Activated B cell treated with CpG ODN at 0.5 μM for 24 hours (primary cell): ENCODE measurements at regions not wholly inside any gene's neighbourhood (a gene's known extent, or its start where the extent isn't known, plus 50 kb on each side); places are given as distances from the start of the nearest gene placed in this dataset.

ENCODE experiments used
- ATAC-seq: fragments of 200-7000 bp; cut with Tn5 transposase; one replicate; pipeline ENCODE4 v1.10.0; 2021; ENCODE audit warnings: low read depth, mild to moderate bottlenecking, moderate library complexity
- CTCF ChIA-PET: fragments of 350-600 bp; sonication (Branson Sonifier 250); formaldehyde crosslinking; loops from one replicate; lab custom pipeline; 2021; ENCODE audit warnings: antibody characterized with exemption; lab: Charles Lee
- POLR2A ChIA-PET: fragments of 350-600 bp; sonication (Branson Sonifier 250); formaldehyde crosslinking; loops from one replicate; lab custom pipeline; 2021; ENCODE audit warnings: antibody characterized with exemption; lab: Charles Lee
- DNase-seq: peaks from one replicate; pipeline ENCODE4 v3.0.0; 2022
- H3K27ac Mint-ChIP-seq: one replicate; pipeline ENCODE4 v1.8.0; 2020; ENCODE audit warnings: mixed read lengths
- H3K27me3 Mint-ChIP-seq: one replicate; pipeline ENCODE4 v1.8.0; 2021; ENCODE audit warnings: mixed read lengths
- H3K36me3 Mint-ChIP-seq: one replicate; pipeline ENCODE4 v1.8.0; 2021; ENCODE audit warnings: low read depth, mixed read lengths
- H3K4me1 Mint-ChIP-seq: one replicate; pipeline ENCODE4 v1.8.0; 2021; ENCODE audit warnings: mixed read lengths
- H3K4me3 Mint-ChIP-seq: one replicate; pipeline ENCODE4 v1.8.0; 2020; ENCODE audit warnings: mild to moderate bottlenecking, mixed read lengths
- H3K9me3 Mint-ChIP-seq: one replicate; pipeline ENCODE4 v1.8.0; 2020; ENCODE audit warnings: mixed read lengths
- CTCF ChIP-seq: fragments of 200-600 bp; IDR thresholded peaks from one replicate; pipeline ENCODE4 v1.8.0; 2022; ENCODE audit warnings: antibody characterized with exemption, mild to moderate bottlenecking
- intact Hi-C: fragments of 100-400 bp; cut with micrococcal nuclease; formaldehyde crosslinking; loops from one replicate; pipeline ENCODE4 v1.15.1; 2024

DNA sequence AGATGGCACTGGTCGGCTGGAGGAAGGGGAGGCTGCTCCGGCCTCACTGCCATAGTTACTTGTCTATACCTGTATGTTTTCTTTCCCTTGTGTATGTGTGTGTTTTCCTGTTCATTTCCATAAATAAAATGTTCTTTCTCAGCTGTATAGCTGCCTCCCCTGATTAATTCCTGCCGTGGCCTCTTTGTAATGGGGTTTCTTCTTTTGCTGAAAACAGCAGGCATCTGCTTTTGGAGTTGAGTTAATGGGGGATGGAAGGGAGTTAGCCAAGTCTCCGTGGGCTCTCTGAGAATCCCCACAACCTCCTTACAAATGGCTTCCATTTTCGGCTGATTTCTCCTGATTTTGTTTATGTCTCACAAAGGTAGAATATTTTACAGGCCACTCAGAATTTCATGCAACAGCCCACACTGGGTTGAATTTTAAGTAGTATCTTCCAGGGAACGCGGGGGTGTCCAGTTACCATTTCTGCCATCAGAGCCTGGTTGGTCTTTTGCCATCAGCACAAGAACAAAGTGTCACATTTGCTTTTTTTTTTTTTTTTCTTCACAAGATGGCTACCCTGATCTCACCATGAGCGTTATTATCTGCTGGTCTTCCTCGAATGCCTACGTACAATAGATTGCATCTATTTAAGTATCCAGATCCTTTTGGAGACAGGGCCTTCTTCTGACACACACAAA, 88.1 kb upstream of the NRP1 start:
- Mint-ChIP-seq H3K27ac (no peak overlapping the region), H3K27me3 (no peaks in the 10 kb centered on the region), H3K4me3 (no peak overlapping the region), H3K4me1 (no peaks in the 10 kb centered on the region), H3K36me3 (no peaks in the 10 kb centered on the region), H3K9me3 (no peaks in the 10 kb centered on the region)
- ATAC-seq (no peak), DNase-seq (no peak)
- no peak for TF ChIP-seq CTCF
- ChIA-PET CTCF (no interaction called here), POLR2A (no interaction called here)
- intact Hi-C loops: no loop called here

DNA sequence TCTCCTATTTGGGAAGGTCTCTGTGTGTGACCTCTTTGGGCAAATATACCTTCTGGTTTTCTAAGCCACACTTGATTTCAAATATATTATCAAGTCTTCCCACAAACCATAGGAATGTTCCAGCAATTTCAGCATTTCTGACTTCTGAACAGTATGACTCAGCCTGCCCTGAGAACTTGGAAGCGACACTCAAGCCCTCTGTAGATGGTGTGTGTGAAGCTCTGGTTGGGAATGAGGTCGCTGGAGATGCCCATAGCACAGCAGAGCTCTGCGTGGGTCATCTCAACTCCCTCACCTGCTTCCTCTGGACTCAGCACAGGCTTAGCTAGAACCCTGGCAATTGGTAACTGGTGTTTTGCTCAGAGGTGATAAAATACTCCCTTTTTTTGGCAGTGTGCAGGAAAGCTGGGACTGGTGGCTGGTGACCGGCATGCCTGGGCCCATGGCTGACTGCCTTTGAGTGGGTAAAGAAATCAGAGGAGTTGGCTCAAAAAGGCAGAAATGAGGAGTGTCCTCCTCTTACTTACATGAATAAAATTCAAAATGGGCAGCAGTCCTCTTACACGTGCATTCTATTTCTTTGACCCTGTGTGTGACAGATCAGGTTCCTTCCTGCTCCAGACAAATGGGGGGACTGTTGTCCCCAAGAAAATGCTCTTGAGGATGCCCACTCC, 87.5 kb upstream of the NRP1 start:
- TF ChIP-seq CTCF: no peak
- no peak overlapping the region for H3K4me3 Mint-ChIP-seq
- ATAC-seq (no peak), DNase-seq (no peak)
- CTCF ChIA-PET: no interaction called here
- no peaks in the 10 kb centered on the region for H3K27me3 Mint-ChIP-seq
- no peaks in the 10 kb centered on the region for H3K9me3 Mint-ChIP-seq
- no peaks in the 10 kb centered on the region for H3K4me1 Mint-ChIP-seq
- intact Hi-C loops: no loop called here
- H3K27ac Mint-ChIP-seq: no peak overlapping the region
- POLR2A ChIA-PET: no interaction called here
- H3K36me3 Mint-ChIP-seq: no peaks in the 10 kb centered on the region

- Mint-ChIP-seq H3K27ac (no peak overlapping the region), H3K4me3 (no peak overlapping the region), H3K9me3 (peaks cover 3% of the 10 kb centered on the region), H3K36me3 (no peaks in the 10 kb centered on the region), H3K27me3 (no peaks in the 10 kb centered on the region), H3K4me1 (no peaks in the 10 kb centered on the region)
- ATAC-seq (no peak), DNase-seq (no peak)
- ChIA-PET POLR2A (no interaction called here), CTCF (no interaction called here)
- intact Hi-C loops: no loop called here
- TF ChIP-seq CTCF: no peak
Observed at GRCh38 chr10:33419311-33419710, 84.8 kb upstream of the NRP1 start.

- Mint-ChIP-seq H3K36me3 (no peaks in the 10 kb centered on the region), H3K9me3 (peaks cover 3% of the 10 kb centered on the region), H3K4me3 (no peak overlapping the region), H3K4me1 (no peaks in the 10 kb centered on the region), H3K27me3 (no peaks in the 10 kb centered on the region), H3K27ac (no peak overlapping the region)
- TF ChIP-seq CTCF: no peak
- DNase-seq (no peak), ATAC-seq (no peak)
- intact Hi-C loops: no loop called here
- ChIA-PET CTCF (no interaction called here), POLR2A (no interaction called here)
Observed at GRCh38 chr10:33418301-33418700, 83.8 kb upstream of the NRP1 start.

- Mint-ChIP-seq H3K9me3 (peaks cover 3% of the 10 kb centered on the region), H3K27me3 (no peaks in the 10 kb centered on the region), H3K36me3 (no peaks in the 10 kb centered on the region), H3K4me3 (no peak overlapping the region), H3K4me1 (no peaks in the 10 kb centered on the region), H3K27ac (no peak overlapping the region)
- POLR2A ChIA-PET: no interaction called here
- ATAC-seq (no peak), DNase-seq (no peak)
- intact Hi-C loops: no loop called here
- TF ChIP-seq CTCF: no peak
- CTCF ChIA-PET: no interaction called here
Observed at GRCh38 chr10:33416691-33417090, 82.2 kb upstream of the NRP1 start.
